GM13977 (cell line): ENCODE measurements at regions not wholly inside any gene's neighbourhood (a gene's known extent, or its start where the extent isn't known, plus 50 kb on each side); places are given as distances from the start of the nearest gene placed in this dataset.
"Not testable (repeated sequence)": the region's sequence is repeated elsewhere in the genome, so short reads cannot be mapped to it uniquely, and the experiment has no call there.

Experiments used
- DNase-seq: peaks from one replicate; pipeline ENCODE4 v3.0.0; 2012; ENCODE audit warnings: low spot score
- CTCF ChIP-seq: IDR thresholded peaks from 2 replicates; pipeline ENCODE4 v1.5.1; 2012; ENCODE audit warnings: mild to moderate bottlenecking, control low read depth; ENCODE audit not compliant: insufficient read depth; ENCODE audit errors: extremely low read depth, missing control alignments
- in situ Hi-C: fragments of 300-500 bp; cut with MboI; formaldehyde crosslinking; loops from one replicate; pipeline ENCODE4 v1.12.0; 2022; ENCODE audit warnings: low sequenced_read_pairs, low pct_unique_long_range_greater_than_20kb, mixed read lengths, inconsistent platforms; ENCODE audit not compliant: unreplicated experiment

DNA sequence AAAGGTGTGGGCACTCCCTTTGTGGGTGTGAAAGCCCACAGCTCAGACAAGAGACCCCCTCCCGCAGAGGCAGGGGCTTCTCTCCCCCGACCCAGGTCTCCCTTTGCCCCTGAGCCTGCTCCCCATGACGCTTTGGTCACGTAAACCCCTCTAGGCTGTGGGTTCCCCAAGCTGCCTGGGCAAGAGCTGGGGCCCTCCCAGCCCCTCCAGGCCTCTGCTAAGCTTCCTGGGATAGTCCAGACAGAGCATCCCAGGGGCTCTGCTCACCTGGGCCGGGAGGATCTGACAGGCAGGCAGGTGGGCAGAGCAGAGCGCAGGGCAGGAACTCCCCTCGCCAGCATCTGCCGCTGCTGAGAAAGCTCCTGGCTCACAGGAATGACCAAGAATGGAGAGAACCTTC is 177.3 kb downstream of the BANP start:
- no peak for TF ChIP-seq CTCF
- DNase-seq = no peak

GRCh38 chr16:88129133-88129532 is 177.9 kb downstream of the BANP start:
- DNase-seq, in situ Hi-C loops: not testable (repeated sequence)

More for the DNA sequence above, 177.3 kb downstream of the BANP start:
- in situ Hi-C loops = no loop called here

DNA sequence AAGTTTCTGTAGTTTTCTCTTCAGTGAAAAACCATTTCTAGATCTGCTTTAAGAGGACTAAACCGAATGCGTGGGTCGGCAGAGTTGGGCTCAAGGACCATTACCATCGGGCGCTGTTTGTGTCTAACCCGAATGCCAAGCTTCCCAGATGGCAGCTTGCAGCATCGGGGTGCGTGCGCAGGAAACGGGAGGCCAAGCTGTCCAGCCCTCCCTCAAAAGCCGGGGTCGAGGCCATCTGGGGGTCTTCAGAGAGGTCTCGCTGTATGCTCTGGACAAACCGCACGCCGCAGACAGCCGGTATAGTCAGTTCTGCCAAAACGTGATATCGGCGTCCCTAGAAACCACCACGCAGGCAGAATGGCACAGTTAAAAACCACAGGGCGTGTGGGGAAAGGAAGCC is 178.8 kb downstream of the BANP start:
- in situ Hi-C loops = no loop called here
- no peak for DNase-seq
- no peak for TF ChIP-seq CTCF

DNA sequence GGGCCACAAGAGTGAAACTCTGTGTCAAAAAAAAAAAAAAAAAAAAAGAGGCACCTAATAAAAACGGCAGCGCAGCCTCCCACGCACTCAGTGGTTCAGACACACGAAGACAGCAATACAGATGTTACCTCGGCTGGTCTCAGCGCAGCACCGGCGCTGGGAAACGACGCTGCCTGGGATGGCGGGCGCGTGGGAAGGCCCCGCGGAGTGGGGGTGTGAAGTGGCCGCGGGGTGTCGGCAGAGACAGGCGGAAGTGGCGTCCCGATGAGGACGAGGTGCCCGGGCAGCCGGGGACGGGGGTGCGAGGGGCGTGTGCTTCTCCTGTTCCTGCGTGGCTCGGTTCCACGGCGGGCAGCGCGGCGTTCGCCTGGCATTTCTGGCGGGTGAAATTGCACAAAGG is 179.4 kb downstream of the BANP start:
- in situ Hi-C loops = no loop called here
- TF ChIP-seq CTCF = no peak
- no peak for DNase-seq

- in situ Hi-C loops = no loop called here
- DNase-seq = peak; percentile 74
- TF ChIP-seq CTCF = no peak
Observed at GRCh38 chr16:88131256-88131655, 180.0 kb downstream of the BANP start.

- no peak for TF ChIP-seq CTCF
- DNase-seq = no peak
- in situ Hi-C loops = no loop called here
Observed at GRCh38 chr16:88131966-88132365, 180.7 kb downstream of the BANP start.

- no peak for TF ChIP-seq CTCF
- in situ Hi-C loops = no loop called here
- no peak for DNase-seq
Observed at GRCh38 chr16:88132836-88133506, 181.7 kb downstream of the BANP start.
